Endothelial cell of umbilical vein (primary cell): ENCODE measurements at regions not wholly inside any gene's neighbourhood (a gene's known extent, or its start where the extent isn't known, plus 50 kb on each side); places are given as distances from the start of the nearest gene placed in this dataset.

Experiments
- BruUV-seq: library from RNA; stranded (reverse); fragments of 400-500 nt; replicated peaks from 2 replicates; lab custom pipeline; 2021; lab: Mats Ljungman, UMichigan
- CTCF ChIA-PET: fragments of 300-600, 350-600 bp; sonication (Branson Sonifier 250); formaldehyde crosslinking; loops from one replicate; lab custom pipeline; 2021; ENCODE audit warnings: antibody characterized with exemption, inconsistent platforms; lab: Charles Lee
- POLR2A ChIA-PET: fragments of 300-600, 350-600 bp; sonication (Branson Sonifier 250); formaldehyde crosslinking; loops from one replicate; lab custom pipeline; 2021; ENCODE audit warnings: antibody characterized with exemption, inconsistent platforms; lab: Charles Lee
- DNase-seq: peaks from one replicate; pipeline ENCODE4 v3.0.0-alpha.2; 2011; ENCODE audit warnings: low read depth, low spot score
- FAIRE-seq: peaks from 2 replicates; lab custom pipeline; 2011; peaks lifted over from hg19 to GRCh38; lab: Jason Lieb, UNC
- H2AFZ ChIP-seq: 2 replicates; pipeline ENCODE4 v1.6.0; 2012; ENCODE audit warnings: low read depth, low read length, control low read depth, inconsistent platforms
- H3K27ac ChIP-seq: 2 replicates; pipeline ENCODE4 v1.5.1; 2011; ENCODE audit warnings: low read depth, mild to moderate bottlenecking, control low read depth, low read length, moderate library complexity; ENCODE audit not compliant: insufficient read depth
- H3K27me3 ChIP-seq, 2 experiments: 2 replicates each; pipeline versions ENCODE4 v1.6.0 to v1.6.1; 2011; ENCODE audit warnings: low read length in 2 of 2, mixed read lengths in 1 of 2; ENCODE audit not compliant: control insufficient read depth in 2 of 2, insufficient read depth in 2 of 2
- H3K36me3 ChIP-seq, 2 experiments: 2 replicates in 1 of 2; 3 replicates in 1 of 2; pipeline ENCODE4 v1.5.1; 2011; ENCODE audit warnings: low read length in 2 of 2, mild to moderate bottlenecking in 1 of 2, moderate library complexity in 1 of 2; ENCODE audit not compliant: control insufficient read depth in 2 of 2, insufficient read depth in 2 of 2; ENCODE audit errors: extremely low read depth in 1 of 2
- H3K4me1 ChIP-seq: 3 replicates; pipeline ENCODE4 v1.5.1; 2011; ENCODE audit warnings: mild to moderate bottlenecking, low read length; ENCODE audit not compliant: control insufficient read depth, insufficient read depth; ENCODE audit errors: extremely low read depth
- H3K4me2 ChIP-seq: 2 replicates; pipeline ENCODE4 v1.6.1; 2011; ENCODE audit warnings: low read length, control low read depth, mixed read lengths; ENCODE audit not compliant: insufficient read depth
- H3K4me3 ChIP-seq, 3 experiments: fragments of 200-600 bp in 1 of 3; sonication (generic), shearing (Covaris generic) in 1 of 3; replicated peaks in 1 of 3; 2 replicates each; pipeline ENCODE4 v1.5.1; 2011 to 2016; ENCODE audit warnings: control low read depth in 3 of 3, low read length in 3 of 3, mild to moderate bottlenecking in 2 of 3, inconsistent platforms in 1 of 3, low read depth in 1 of 3, moderate library complexity in 1 of 3; ENCODE audit not compliant: insufficient read depth in 1 of 3
- H3K79me2 ChIP-seq: 2 replicates; pipeline ENCODE4 v1.6.0; 2012; ENCODE audit warnings: low read length, inconsistent platforms; ENCODE audit not compliant: control insufficient read depth, insufficient read depth
- H3K9ac ChIP-seq: replicated peaks from 2 replicates; pipeline ENCODE3; 2011; ENCODE audit warnings: low read length, control low read depth; ENCODE audit not compliant: insufficient read depth; ENCODE audit errors: extremely low read depth
- H3K9me1 ChIP-seq: replicated peaks from 3 replicates; pipeline ENCODE4 v1.6.0; 2011; ENCODE audit warnings: mild to moderate bottlenecking, low read length; ENCODE audit not compliant: control insufficient read depth, insufficient read depth; ENCODE audit errors: extremely low read depth
- H3K9me3 ChIP-seq: replicated peaks from 2 replicates; pipeline ENCODE4 v1.5.1; 2012; ENCODE audit warnings: low read length, inconsistent platforms; ENCODE audit not compliant: control insufficient read depth, insufficient read depth
- H4K20me1 ChIP-seq: replicated peaks from 2 replicates; pipeline ENCODE3; 2011; ENCODE audit warnings: mild to moderate bottlenecking, low read length; ENCODE audit not compliant: control insufficient read depth, insufficient read depth; ENCODE audit errors: extremely low read depth
- CTCF ChIP-seq, 2 donors: IDR thresholded peaks; 1 replicate in 1 of 2; 2 replicates in 1 of 2; pipeline ENCODE4 v1.5.1; 2011; ENCODE audit warnings: low read length in 2 of 2, mild to moderate bottlenecking in 2 of 2, moderate library complexity in 2 of 2, control low read depth in 1 of 2, inconsistent platforms in 1 of 2, low read depth in 1 of 2; ENCODE audit not compliant: insufficient read depth in 1 of 2; ENCODE audit errors: extremely low read depth in 1 of 2
- EZH2 ChIP-seq: IDR thresholded peaks from 2 replicates; pipeline ENCODE4 v1.6.1; 2012; ENCODE audit warnings: borderline replicate concordance, low read depth, mild to moderate bottlenecking, moderate library complexity, low read length, inconsistent platforms; ENCODE audit not compliant: severe bottlenecking
- FOS ChIP-seq: IDR thresholded peaks from 2 replicates; pipeline ENCODE4 v1.6.1; 2011; ENCODE audit warnings: mild to moderate bottlenecking, low read length, moderate library complexity, borderline replicate concordance; ENCODE audit not compliant: insufficient read depth
- GATA2 ChIP-seq: IDR thresholded peaks from 2 replicates; pipeline ENCODE4 v1.7.0; 2011; ENCODE audit warnings: low read depth, mild to moderate bottlenecking, moderate library complexity, mixed read lengths, low read length; ENCODE audit not compliant: insufficient read length, insufficient read depth
- JUN ChIP-seq: IDR thresholded peaks from 2 replicates; pipeline ENCODE4 v1.6.1; 2011; ENCODE audit warnings: borderline replicate concordance, low read depth; ENCODE audit not compliant: insufficient read length, insufficient read depth
- MYC ChIP-seq: IDR thresholded peaks from one replicate; pipeline ENCODE4 v1.6.1; 2011; ENCODE audit warnings: mild to moderate bottlenecking, low read depth, low read length
- POLR2A ChIP-seq: IDR thresholded peaks from 2 replicates; pipeline ENCODE4 v1.6.1; 2012; ENCODE audit warnings: low read depth, mild to moderate bottlenecking, control low read depth, low read length
- POLR2AphosphoS5 ChIP-seq: IDR thresholded peaks from 2 replicates; pipeline ENCODE4 v1.6.1; 2012; ENCODE audit warnings: low read depth, mild to moderate bottlenecking, control low read depth, low read length, moderate library complexity; ENCODE audit not compliant: insufficient read depth
- dilution Hi-C: fragments of 300-500 bp; cut with MboI; formaldehyde crosslinking; loops from one replicate; pipeline ENCODE4 v1.15.0; 2019; ENCODE audit warnings: low sequenced_read_pairs; ENCODE audit not compliant: extremely low pct_ligation_motif_present
- intact Hi-C: fragments of 100-400 bp; cut with micrococcal nuclease; formaldehyde crosslinking; loops from one replicate; pipeline ENCODE4 v1.10.0; 2022
- TF ChIP-seq, protein P1 (sequence below): IDR thresholded peaks from 2 replicates; pipeline ENCODE4 v1.6.1; 2011; ENCODE audit not compliant: insufficient read depth, insufficient read length

- intact Hi-C loops, result no loop called here
Measured at GRCh38 chr12:75613981-75614380, 102.6 kb upstream of the KRR1 start.

More at GRCh38 chr12:75613981-75614380, 102.6 kb upstream of the KRR1 start:
- no peaks in the 10 kb centered on the region for H3K36me3 ChIP-seq
- no TSS peak for BruUV-seq
- dilution Hi-C loops, result no loop called here
- FAIRE-seq (no peak), DNase-seq (no peak)
- H3K9me3 ChIP-seq, result no peaks in the 10 kb centered on the region
- H3K4me1 ChIP-seq, result no peaks in the 10 kb centered on the region
- no peak overlapping the region for H3K4me2 ChIP-seq
- ChIA-PET CTCF (interaction anchor here (2.5 kb wide), 1 partner anchor 12 kb away, joined by 7 read pairs; no protein-coding TSS in a partner anchor), POLR2A (no interaction called here)
- no peak overlapping the region for H2AFZ ChIP-seq
- H3K9ac ChIP-seq, result no peak overlapping the region
- H3K9me1 ChIP-seq, result no peaks in the 10 kb centered on the region
- H3K4me3 ChIP-seq, result no peak overlapping the region
- H3K27ac ChIP-seq, result no peak overlapping the region
- no peaks in the 10 kb centered on the region for H3K27me3 ChIP-seq
- H4K20me1 ChIP-seq, result no peaks in the 10 kb centered on the region
- TF ChIP-seq POLR2A (no peak), EZH2 (no peak), POLR2AphosphoS5 (no peak), JUN (no peak), FOS (no peak), CTCF (IDR thresholded peaks at IDR 0.05; ENCODE audit: extremely low read depth in 1 of 2, insufficient read depth in 1 of 2, low read depth in 1 of 2, low read length in 2 of 2) (no peak), MYC (no peak), GATA2 (no peak)
- TF ChIP-seq, protein P1, sequence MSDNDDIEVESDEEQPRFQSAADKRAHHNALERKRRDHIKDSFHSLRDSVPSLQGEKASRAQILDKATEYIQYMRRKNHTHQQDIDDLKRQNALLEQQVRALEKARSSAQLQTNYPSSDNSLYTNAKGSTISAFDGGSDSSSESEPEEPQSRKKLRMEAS, result no peak
- no peaks in the 10 kb centered on the region for H3K79me2 ChIP-seq
